NCI-H1436 treated with DMSO at 0.1 percent for 48 hours (cell line): ENCODE measurements at regions not wholly inside any gene's neighbourhood (a gene's known extent, or its start where the extent isn't known, plus 50 kb on each side); places are given as distances from the start of the nearest gene placed in this dataset.

Experiments used
- DNase-seq: peaks from one replicate; lab custom pipeline; 2025; lab: John Stamatoyannopoulos, UW

- no peak for DNase-seq
Observed at GRCh38 chr3:146912241-146913015, 307.3 kb upstream of the PLSCR5 start.

- no peak for DNase-seq
Observed at GRCh38 chr3:146903927-146904326, 298.8 kb upstream of the PLSCR5 start.

GRCh38 chr3:146899171-146899570, 294.0 kb upstream of the PLSCR5 start:
- no peak for DNase-seq

GRCh38 chr3:146896711-146897110, 291.6 kb upstream of the PLSCR5 start:
- no peak for DNase-seq

- DNase-seq = no peak
Observed at GRCh38 chr3:146895026-146895749, 290.0 kb upstream of the PLSCR5 start.

GRCh38 chr3:146894406-146894805, 289.3 kb upstream of the PLSCR5 start:
- no peak for DNase-seq

GRCh38 chr3:146892041-146892440, 286.9 kb upstream of the PLSCR5 start:
- DNase-seq = no peak

GRCh38 chr3:146889626-146890025, 284.5 kb upstream of the PLSCR5 start:
- no peak for DNase-seq

GRCh38 chr3:146888176-146888575, 283.0 kb upstream of the PLSCR5 start:
- no peak for DNase-seq

GRCh38 chr3:146884721-146885120, 279.6 kb upstream of the PLSCR5 start:
- no peak for DNase-seq

- DNase-seq = no peak
Observed at GRCh38 chr3:146884296-146884695, 279.1 kb upstream of the PLSCR5 start.

- no peak for DNase-seq
Observed at GRCh38 chr3:146883288-146883687, 278.1 kb upstream of the PLSCR5 start.

GRCh38 chr3:146881966-146882760, 277.0 kb upstream of the PLSCR5 start:
- DNase-seq = no peak

GRCh38 chr3:146881356-146881755, 276.2 kb upstream of the PLSCR5 start:
- DNase-seq = peak; percentile 8

- no peak for DNase-seq
Observed at GRCh38 chr3:146873748-146874147, 268.6 kb upstream of the PLSCR5 start.

- DNase-seq = no peak
Observed at GRCh38 chr3:146865175-146865755, 260.1 kb upstream of the PLSCR5 start.

GRCh38 chr3:146861262-146861661, 256.1 kb upstream of the PLSCR5 start:
- no peak for DNase-seq

GRCh38 chr3:146854523-146854922, 249.4 kb upstream of the PLSCR5 start:
- no peak for DNase-seq

- no peak for DNase-seq
Observed at GRCh38 chr3:146851665-146852064, 246.5 kb upstream of the PLSCR5 start.

- no peak for DNase-seq
Observed at GRCh38 chr3:146845361-146845760, 240.2 kb upstream of the PLSCR5 start.

- DNase-seq = no peak
Observed at GRCh38 chr3:146843476-146843875, 238.3 kb upstream of the PLSCR5 start.

GRCh38 chr3:146839727-146840375, 234.7 kb upstream of the PLSCR5 start:
- no peak for DNase-seq
